NCI-H345 (cell line): ENCODE measurements at regions not wholly inside any gene's neighbourhood (a gene's known extent, or its start where the extent isn't known, plus 50 kb on each side); places are given as distances from the start of the nearest gene placed in this dataset.

Experiments used
- DNase-seq: peaks from one replicate; lab custom pipeline; 2025; lab: John Stamatoyannopoulos, UW

DNA sequence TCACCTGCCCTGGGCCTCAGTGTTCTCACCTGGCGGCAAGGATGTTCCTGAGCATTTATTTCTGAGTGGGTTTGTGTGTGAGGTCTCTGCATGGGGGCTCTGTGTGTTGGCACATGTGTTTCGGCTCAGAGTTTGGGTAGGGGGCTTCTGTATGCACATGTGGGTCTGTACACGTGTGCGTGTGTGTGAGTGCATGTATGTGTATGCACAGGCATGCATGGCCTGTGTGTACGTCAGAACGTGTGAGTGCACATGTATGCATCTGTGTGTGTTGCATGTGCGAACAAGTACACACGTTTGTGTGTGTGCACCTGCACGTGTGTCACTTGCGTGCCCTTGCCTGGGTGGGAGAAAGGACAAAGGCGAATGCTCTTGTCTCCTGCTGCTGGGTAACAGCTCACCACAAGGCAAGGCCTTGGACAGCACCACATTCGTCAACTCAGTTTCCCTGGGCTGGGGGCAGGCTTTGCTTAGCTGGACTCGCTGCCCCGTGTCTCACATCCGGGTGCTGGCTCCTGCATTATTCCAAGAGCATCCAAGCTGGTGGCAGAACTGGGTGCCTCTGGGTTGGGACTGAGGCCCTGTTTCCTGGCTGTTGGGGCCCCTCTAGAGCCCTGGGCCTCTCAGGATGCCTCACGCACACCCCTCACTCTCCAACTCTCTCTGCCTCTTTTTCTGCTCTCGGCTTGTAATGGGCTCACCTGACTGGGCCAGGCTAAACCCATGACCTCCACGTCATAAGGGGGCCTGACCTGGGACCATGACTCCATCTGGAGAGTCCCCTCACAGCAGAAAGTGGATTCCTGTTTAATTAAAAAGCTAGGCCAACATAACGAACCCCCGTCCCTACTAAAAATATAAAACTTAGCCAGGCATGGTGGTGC is 153.6 kb upstream of the C14orf180 start:
- DNase-seq = no peak

DNA sequence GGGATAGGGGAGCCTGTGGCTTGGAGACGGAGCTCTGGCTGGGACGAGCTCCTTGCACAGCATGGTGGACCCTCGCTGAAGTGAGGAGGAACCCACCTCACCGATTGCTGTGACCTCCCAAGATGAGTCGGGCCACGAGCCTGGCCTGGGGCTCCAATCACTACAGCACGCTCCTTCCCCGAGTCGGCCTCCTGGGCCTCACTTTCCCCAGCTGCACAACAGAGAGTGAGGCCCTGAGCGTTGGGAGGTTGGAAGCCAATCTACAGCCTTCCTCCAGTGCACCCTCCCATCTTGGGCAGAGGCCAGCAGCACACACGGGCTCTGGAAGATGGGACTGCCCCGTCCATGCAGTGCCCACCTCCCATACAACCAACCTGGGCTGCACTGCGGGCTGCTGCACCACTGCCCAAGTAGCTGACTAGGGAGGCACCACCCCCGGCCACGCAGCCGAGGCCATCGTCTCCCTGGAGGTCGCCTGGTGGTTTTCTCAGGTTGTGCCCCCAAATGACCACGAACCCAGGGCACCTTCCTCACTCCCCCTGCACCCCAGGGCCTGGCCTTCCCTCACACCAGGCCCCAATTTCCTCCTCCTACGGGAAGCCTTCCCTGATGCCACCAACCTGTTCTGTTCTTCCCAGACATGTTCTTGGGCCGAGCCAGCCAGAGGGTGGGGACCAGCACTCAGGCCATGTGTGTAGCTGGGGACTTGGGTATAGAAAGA is 152.3 kb upstream of the C14orf180 start:
- DNase-seq = no peak

DNA sequence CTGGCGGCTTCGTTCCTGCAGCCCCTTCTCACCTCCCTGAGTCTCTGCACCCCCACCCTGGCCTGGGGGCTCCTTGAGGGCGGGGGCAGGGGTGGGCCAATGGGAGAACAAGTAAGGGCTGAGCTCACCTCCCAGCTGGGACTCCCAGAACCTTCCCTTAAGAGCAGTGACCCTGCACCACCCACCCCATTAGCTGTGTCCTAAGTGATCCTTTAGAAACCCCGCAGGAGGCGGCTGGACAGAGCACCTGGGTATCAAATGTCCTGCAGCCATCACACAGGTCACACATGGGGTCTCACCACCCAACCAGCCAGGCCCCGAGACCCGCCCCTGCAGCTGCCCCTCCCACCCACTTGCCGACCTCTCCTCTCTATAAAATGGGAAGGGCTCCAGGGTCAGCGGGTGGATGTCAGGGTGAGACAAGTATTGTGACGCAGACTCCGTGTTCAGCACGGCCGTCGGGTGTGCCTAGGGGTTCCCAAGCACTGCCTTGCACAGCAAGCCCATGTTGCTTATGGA is 151.2 kb upstream of the C14orf180 start:
- no peak for DNase-seq

DNA sequence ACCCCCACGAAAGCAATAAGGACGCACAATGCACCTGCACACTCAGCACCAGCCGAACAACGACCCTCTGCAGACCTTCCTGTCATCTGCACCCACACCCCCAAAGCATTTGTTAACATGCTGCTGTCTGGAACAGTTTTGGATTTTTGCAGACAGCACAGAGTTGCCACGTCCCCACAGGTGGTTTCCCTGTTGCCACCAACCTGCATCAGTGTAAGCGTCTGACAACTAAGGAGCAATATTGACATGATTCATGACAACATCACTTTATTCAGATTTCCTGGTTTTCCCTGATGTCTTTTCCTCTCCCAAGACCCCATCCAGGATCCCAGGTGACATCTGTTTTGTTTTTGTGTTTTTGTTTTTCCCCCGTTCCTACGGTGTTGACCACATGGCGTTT is 150.7 kb upstream of the C14orf180 start:
- DNase-seq = no peak

GRCh38 chr14:104429291-104429861 is 150.2 kb upstream of the C14orf180 start:
- no peak for DNase-seq

DNA sequence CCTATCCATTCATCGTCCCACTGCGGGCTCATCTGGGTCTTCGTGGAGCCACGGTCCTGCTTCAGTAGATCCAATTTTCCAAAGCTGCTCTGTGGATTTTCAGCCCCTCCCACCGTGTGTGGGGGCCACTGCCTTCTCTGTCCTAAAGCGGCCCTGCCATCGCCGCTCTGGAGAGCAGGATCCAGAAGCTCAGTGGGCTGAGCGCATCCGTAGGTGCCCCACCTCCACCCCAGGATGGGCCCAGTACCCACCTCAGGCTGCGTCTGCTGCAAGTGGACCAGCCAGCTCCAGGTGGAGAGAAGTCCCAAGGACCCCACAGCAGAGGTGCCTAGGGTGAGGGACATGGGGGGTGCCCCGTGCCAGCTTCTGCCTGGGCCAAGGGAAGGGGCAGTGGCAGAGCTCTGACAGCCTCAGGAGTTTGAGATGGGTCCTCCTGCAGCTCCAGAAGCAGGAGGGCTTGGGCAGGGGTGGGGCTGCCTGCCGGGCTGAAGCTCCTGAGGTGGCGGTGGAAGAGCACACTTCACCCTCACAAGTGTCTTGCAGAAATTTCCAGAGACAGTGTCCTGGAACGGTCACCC is 148.1 kb upstream of the C14orf180 start:
- DNase-seq = no peak

DNA sequence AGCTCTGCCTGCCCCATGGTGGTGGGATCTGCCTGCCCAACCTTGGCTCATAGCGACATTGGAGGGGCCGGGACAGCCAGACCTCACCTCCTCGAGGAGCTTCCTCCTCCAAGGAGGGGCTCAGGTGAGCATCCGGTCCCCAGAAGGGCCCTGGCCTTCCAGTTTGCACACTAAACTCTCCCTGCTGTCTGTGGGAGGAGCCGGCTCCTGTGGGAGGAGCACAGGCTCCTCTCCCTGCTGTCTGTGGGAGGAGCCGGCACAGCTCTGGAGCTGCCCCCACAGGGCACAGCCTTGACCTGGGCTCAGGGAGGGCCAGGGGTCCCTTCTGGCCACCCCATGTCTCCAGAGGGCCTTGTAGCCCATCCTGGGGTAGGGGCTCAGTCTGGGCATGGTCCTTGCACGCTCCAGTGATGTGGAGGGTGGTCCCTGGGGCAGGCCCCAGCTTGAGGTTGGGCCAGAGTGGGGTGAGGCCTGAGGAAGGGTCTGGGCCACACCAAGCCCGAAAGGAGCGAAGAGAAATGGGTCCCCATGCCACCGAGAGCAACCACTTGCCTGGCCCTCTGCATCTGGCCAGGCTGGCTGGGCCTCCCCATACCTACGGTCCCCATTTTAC is 147.5 kb upstream of the C14orf180 start:
- no peak for DNase-seq

GRCh38 chr14:104432611-104433231 is 146.8 kb upstream of the C14orf180 start:
- DNase-seq = no peak

DNA sequence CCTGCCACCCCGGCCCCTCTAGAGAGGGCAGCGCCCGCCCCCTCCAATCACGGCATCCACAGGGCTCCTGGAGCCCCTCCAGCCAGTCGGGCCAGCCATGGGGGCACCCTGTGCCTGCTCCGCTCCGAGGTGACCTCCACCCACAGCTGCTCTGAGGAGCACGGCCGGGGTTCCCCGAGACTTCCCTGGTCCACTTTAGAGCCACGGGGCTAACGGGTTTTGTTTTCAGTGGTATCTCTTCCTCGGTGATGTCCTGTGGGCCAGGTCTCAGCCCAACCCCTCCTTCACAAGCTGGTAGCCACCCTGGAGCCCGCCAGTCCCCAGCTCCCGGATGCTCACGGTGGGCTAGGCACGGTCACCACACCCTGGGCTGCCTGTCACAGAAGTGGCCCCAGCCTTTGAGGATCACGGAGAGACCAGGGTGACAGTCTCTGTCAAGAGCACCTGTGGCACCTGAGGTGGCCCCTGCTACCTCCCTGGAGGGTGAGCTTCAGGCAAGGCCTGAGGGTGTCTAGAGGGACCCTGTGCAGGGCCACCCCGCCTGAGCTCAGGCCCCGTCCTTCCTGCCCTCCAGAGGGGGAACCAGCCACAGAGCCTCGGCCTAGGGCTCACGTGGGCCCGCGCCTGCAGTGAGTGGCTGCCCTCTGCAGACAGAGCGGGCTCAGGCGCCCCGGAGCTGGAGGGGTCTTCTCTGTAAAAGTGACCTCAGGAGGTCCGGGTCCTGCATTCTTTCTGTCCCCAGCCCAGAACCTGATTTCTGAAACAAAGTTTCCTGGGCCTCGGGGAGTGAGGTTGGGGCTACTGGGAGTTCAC is 146.0 kb upstream of the C14orf180 start:
- DNase-seq = no peak

GRCh38 chr14:104434214-104435076 is 145.1 kb upstream of the C14orf180 start:
- DNase-seq = no peak

DNA sequence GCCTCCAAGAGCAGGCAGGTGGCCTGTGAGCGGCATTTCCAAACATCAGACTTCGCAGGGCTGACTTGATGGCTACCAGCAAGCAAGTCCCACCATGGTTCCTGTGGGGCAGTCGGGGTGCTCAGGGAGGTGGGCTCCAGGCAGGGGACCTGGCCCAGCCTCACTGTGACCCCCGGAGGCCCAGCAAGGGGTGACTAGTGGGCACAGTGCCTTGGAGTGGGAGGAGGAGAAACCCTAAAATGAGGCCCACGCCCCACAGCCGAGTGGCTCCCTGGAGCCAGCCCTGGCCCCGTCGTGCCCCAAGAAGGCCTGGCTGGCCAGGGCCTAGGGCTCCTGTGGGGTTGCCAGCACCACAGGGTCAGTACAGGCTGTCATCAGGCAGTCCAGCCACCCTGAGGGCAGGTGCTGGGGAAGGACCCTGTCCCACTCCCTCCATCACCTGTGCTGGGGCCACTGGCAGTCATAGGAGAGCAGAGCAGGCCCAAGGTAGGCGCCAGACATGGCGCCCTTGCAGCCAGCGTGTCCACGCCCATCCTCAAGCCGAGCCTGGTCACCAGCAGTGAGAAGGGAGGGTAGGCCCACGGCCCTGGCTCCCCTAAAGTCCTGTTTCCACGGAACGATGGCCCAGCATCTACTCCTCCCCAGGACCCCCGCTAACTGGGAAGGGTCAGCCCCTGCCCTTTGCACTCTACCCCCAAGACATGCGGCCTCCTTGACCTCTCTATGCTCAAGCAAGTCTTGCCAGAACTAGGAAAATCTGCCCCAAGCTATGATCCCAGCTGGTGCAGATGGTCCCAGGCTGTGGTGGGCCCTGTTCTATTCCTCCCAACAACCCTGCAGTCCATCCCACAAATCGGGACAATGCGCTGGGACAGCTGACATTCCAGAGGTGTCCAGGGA is 144.2 kb upstream of the C14orf180 start:
- DNase-seq = no peak

GRCh38 chr14:104436047-104436591 is 143.4 kb upstream of the C14orf180 start:
- no peak for DNase-seq

DNA sequence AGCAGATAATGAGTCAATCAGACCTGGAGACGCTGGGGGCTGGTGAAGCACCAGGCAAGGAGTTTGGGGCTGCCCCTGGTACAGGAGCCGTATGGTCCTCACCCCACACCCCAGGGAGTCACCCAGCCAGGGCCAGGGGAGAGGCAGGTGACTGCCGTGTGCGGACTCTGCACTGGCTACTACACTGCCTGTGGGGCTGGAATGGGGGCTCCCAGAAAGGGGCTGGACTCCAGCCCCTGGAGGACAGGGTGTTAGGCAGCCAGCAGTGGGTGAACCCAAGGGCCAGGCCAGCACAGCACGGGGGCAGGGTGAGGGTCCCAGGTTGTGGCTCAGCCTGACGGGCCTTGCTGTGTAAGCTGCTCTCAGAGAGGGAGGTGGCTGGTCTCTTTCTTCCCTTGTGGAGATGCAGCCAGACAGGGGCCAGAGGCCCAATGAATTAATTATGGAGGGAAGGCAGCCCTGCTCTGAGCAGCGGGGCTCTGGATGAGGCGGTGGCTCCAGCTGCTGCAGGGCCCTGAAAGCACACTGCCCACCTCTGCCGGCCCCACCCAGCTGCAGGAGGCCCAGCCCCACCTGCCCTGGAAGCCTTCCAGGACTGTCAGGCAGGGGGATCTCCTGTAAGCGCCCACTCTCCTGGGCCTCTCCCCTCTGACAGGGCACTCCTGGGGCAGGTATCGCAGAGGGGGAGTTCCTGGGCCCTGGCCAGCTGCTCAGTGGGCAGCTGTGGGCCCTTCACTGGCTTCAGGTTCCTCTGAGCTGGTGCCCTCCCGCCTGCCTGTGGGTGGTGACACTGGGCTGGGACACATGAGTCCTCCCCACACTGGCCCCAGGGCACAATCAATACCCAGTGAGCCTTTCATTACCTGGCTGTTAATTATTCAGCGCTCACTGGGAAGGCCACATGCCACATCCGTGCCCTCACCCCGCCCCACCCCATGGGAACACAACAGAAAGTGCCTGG is 142.5 kb upstream of the C14orf180 start:
- DNase-seq = peak; percentile 89

GRCh38 chr14:104437703-104438102 is 141.9 kb upstream of the C14orf180 start:
- no peak for DNase-seq

- DNase-seq = no peak
These were observed 141.2 kb upstream of the C14orf180 start for GRCh38 chr14:104438166-104438887.

- DNase-seq = no peak
These were observed 139.9 kb upstream of the C14orf180 start for GRCh38 chr14:104439625-104440024.
